Spleen (tissue), 11 donors: ENCODE measurements at regions not wholly inside any gene's neighbourhood (a gene's known extent, or its start where the extent isn't known, plus 50 kb on each side); places are given as distances from the start of the nearest gene placed in this dataset.

Experiments
- DNase-seq: peaks from one replicate; pipeline ENCODE4 v3.0.0-alpha.2; 2020
- H3K27ac ChIP-seq, 8 donors: fragments of 200-600 bp; sonication (generic) in 7 of 8; 1 replicate in 4 of 8; 2 replicates in 4 of 8; pipeline versions ENCODE4 v1.5.0 to v1.8.0; 2016 to 2021; ENCODE audit warnings: inconsistent platforms in 4 of 8, mild to moderate bottlenecking in 4 of 8, moderate library complexity in 1 of 8
- H3K27me3 ChIP-seq, 7 donors: fragments of 200-600 bp; sonication (generic) in 6 of 7; replicated peaks in 1 of 7; 1 replicate in 4 of 7; 2 replicates in 3 of 7; pipeline versions ENCODE4 v1.5.0 to v1.8.0; 2016 to 2021; ENCODE audit warnings: inconsistent platforms in 3 of 7, mild to moderate bottlenecking in 1 of 7
- H3K36me3 ChIP-seq, 6 donors: fragments of 200-600 bp; sonication (generic) in 5 of 6; 1 replicate in 4 of 6; 2 replicates in 2 of 6; pipeline versions ENCODE4 v1.5.0 to v1.8.0; 2016 to 2021; ENCODE audit warnings: inconsistent platforms in 2 of 6
- H3K4me1 ChIP-seq, 6 donors: fragments of 200-600 bp; sonication (generic) in 5 of 6; 1 replicate in 3 of 6; 2 replicates in 3 of 6; pipeline versions ENCODE4 v1.5.0 to v1.8.0; 2016 to 2021; ENCODE audit warnings: inconsistent platforms in 3 of 6
- H3K4me3 ChIP-seq, 8 donors: fragments of 200-600 bp; sonication (generic) in 7 of 8; 1 replicate in 4 of 8; 2 replicates in 4 of 8; pipeline versions ENCODE4 v1.5.0 to v1.8.0; 2016 to 2021; ENCODE audit warnings: inconsistent platforms in 4 of 8, mild to moderate bottlenecking in 4 of 8, moderate library complexity in 2 of 8
- H3K9me3 ChIP-seq, 8 donors: fragments of 200-600 bp; sonication (generic) in 7 of 8; 1 replicate in 4 of 8; 2 replicates in 4 of 8; pipeline versions ENCODE4 v1.5.0 to v1.8.0; 2016 to 2021; ENCODE audit warnings: inconsistent platforms in 4 of 8
- POLR2A ChIP-seq, 3 donors: fragments of 450-650 bp; IDR thresholded peaks; one replicate each; pipeline ENCODE4 v1.5.1; 2017; ENCODE audit warnings: antibody characterized with exemption in 3 of 3, mild to moderate bottlenecking in 1 of 3
- POLR2AphosphoS5 ChIP-seq, 3 donors: sonication (generic); formaldehyde crosslinking; IDR thresholded peaks; one replicate each; pipeline ENCODE4 v1.5.1; 2017; ENCODE audit warnings: antibody characterized with exemption in 3 of 3
- WGBS, 5 donors: extraction: QIAGEN DNeasy Blood & Tissue Kit in 3 of 5; methylation state at CpG; one replicate each; pipeline versions ENCODE4 v1.1.5 to v1.1.7; 2013 to 2018; 5-methylcytosine and 5-hydroxymethylcytosine counted together
- intact Hi-C: fragments of 100-400 bp; cut with DNase I; formaldehyde crosslinking; loops from one replicate; pipeline ENCODE4 v1.15.0; 2023; ENCODE audit warnings: low total_unique reads
- TF ChIP-seq, protein P1 (sequence below), 11 experiments: fragments of 200-600 bp in 7 of 11; fragments of 450-650 bp in 4 of 11; sonication (generic) in 4 of 11; IDR thresholded peaks in 8 of 11; conservative IDR thresholded peaks in 3 of 11; 1 replicate in 7 of 11; 2 replicates in 4 of 11; pipeline versions ENCODE4 v1.4.0 to v1.8.0; 2016 to 2021; ENCODE audit warnings: antibody characterized with exemption in 11 of 11, inconsistent platforms in 4 of 11, mild to moderate bottlenecking in 1 of 11
- donor health status: healthy with polysubstance abuse.
- donor health status: DM: no; HTN: no; CAD: no; lungs with moderate emphysema.
- donor health status: DM: no; HTN: no; CAD: no.
- donor health status: Bipolar disorder and iron deficiency.
- donor health status: healthy.
- donor health status: DM: no; HTN: no; CAD: no.
- donor health status: DM: yes; HTN: yes; CAD: no.

DNA sequence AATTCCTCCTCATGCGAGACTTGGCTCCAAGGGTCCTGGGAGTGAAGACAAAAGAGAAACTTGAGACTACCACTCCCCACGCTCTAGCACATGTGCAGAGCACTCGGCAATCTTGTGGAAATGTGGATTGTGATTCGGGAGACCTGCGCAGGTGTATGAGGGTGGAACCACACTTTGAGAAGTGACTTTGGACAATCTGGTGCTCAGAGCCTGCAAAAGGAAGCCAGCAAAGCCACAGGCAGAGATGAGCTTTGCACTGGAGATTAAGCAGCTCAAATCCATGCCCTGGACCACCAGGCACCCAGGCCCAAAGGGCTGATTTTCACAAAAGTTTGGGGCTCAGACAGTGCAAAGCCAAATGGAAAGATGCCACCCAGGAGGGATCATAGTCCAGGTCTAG lies 162.5 kb upstream of the TSHZ3 start:
- Histone ChIP-seq H3K27ac (no peak overlapping the region), H3K4me1 (no peaks in the 10 kb centered on the region), H3K36me3 (no peaks in the 10 kb centered on the region), H3K27me3 (peaks cover 0 to 4% (median 0%) of the 10 kb centered on the region in 7 donors), H3K4me3 (no peak overlapping the region), H3K9me3 (peaks cover 0 to 6% (median 0%) of the 10 kb centered on the region in 8 donors)
- WGBS, 5 donors = 82 to 93% (median 93%) methylated on average over 5 of the region's 5 CpGs
- TF ChIP-seq POLR2AphosphoS5 (IDR thresholded peaks at IDR 0.05) (no peak), POLR2A (IDR thresholded peaks at IDR 0.05) (no peak)
- TF ChIP-seq, protein P1, sequence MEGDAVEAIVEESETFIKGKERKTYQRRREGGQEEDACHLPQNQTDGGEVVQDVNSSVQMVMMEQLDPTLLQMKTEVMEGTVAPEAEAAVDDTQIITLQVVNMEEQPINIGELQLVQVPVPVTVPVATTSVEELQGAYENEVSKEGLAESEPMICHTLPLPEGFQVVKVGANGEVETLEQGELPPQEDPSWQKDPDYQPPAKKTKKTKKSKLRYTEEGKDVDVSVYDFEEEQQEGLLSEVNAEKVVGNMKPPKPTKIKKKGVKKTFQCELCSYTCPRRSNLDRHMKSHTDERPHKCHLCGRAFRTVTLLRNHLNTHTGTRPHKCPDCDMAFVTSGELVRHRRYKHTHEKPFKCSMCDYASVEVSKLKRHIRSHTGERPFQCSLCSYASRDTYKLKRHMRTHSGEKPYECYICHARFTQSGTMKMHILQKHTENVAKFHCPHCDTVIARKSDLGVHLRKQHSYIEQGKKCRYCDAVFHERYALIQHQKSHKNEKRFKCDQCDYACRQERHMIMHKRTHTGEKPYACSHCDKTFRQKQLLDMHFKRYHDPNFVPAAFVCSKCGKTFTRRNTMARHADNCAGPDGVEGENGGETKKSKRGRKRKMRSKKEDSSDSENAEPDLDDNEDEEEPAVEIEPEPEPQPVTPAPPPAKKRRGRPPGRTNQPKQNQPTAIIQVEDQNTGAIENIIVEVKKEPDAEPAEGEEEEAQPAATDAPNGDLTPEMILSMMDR (IDR thresholded peaks at IDR 0.05 in 8 of 11, conservative IDR thresholded peaks at IDR 0.05 in 3 of 11) = no peak
- intact Hi-C loops = no loop called here
- DNase-seq = no peak

GRCh38 chr19:31512181-31512970 lies 163.1 kb upstream of the TSHZ3 start:
- Histone ChIP-seq H3K4me1 (no peaks in the 10 kb centered on the region), H3K9me3 (peaks cover 0 to 10% (median 0%) of the 10 kb centered on the region in 8 donors), H3K36me3 (no peaks in the 10 kb centered on the region), H3K27ac (no peak overlapping the region), H3K27me3 (peaks cover 0 to 6% (median 0%) of the 10 kb centered on the region in 7 donors), H3K4me3 (no peak overlapping the region)
- 77 to 86% (median 81%) methylated on average over 8 to 10 of the region's 10 CpGs for WGBS, 5 donors
- TF ChIP-seq, protein P1 (IDR thresholded peaks at IDR 0.05 in 8 of 11, conservative IDR thresholded peaks at IDR 0.05 in 3 of 11) = no peak
- no peak for TF ChIP-seq POLR2AphosphoS5 (IDR thresholded peaks at IDR 0.05)
- TF ChIP-seq POLR2A (IDR thresholded peaks at IDR 0.05) = no peak
- intact Hi-C loops = no loop called here
- no peak for DNase-seq

DNA sequence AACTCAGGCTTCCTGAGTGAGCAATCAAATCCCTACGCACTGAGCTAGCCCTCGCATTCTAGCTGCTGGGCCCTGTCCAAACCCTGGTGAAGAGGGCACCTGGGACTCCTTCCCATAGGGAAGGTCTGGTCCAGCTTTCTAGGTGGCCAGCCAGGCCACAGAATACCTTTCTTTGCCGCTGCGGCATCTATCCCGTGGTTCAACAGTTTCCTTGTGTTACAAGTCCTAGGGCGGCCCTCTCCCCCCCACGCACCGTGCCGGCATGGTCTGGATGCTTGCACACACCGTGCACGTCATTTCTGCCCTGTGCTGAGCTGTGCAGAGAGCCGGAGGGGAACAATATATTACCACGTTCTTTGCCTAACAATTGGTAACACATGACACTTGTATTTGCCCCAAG lies 164.6 kb upstream of the TSHZ3 start:
- Histone ChIP-seq H3K36me3 (no peaks in the 10 kb centered on the region), H3K4me3 (no peak overlapping the region), H3K4me1 (no peaks in the 10 kb centered on the region), H3K27ac (no peak overlapping the region), H3K27me3 (peaks cover 0 to 6% (median 0%) of the 10 kb centered on the region in 7 donors), H3K9me3 (peaks cover 0 to 20% (median 0%) of the 10 kb centered on the region in 8 donors)
- intact Hi-C loops = no loop called here
- 87 to 93% (median 88%) methylated on average over 13 of the region's 13 CpGs for WGBS, 5 donors
- TF ChIP-seq POLR2AphosphoS5 (IDR thresholded peaks at IDR 0.05) = no peak
- TF ChIP-seq, protein P1 (IDR thresholded peaks at IDR 0.05 in 8 of 11, conservative IDR thresholded peaks at IDR 0.05 in 3 of 11) = no peak
- no peak for TF ChIP-seq POLR2A (IDR thresholded peaks at IDR 0.05)
- no peak for DNase-seq

DNA sequence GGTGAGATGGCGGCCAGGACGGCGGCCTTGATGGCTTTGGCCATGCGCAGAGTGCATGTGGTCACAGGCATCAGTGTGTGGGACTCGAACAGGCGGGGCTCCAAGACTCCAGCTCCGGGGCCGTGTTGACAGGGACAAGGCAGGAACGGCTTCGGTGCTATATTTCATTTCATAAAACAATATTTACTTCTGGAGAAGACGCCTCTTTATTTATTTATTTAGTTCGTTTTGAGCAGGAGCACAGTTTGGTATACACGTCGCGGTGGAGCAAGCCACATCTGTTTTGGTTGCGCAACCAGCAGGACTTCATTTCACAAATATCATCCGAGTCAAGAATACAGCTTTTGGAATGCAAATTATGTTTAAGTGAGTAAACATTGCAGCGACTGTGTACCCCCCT lies 166.7 kb upstream of the TSHZ3 start:
- Histone ChIP-seq H3K4me3 (no peak overlapping the region), H3K27me3 (peaks cover 0 to 6% (median 0%) of the 10 kb centered on the region in 7 donors), H3K9me3 (peaks cover 0 to 31% (median 12%) of the 10 kb centered on the region in 8 donors), H3K4me1 (peaks cover 0 to 4% (median 0%) of the 10 kb centered on the region in 6 donors), H3K27ac (no peak overlapping the region), H3K36me3 (no peaks in the 10 kb centered on the region)
- DNase-seq = no peak
- no peak for TF ChIP-seq POLR2AphosphoS5 (IDR thresholded peaks at IDR 0.05)
- TF ChIP-seq POLR2A (IDR thresholded peaks at IDR 0.05) = no peak
- TF ChIP-seq, protein P1 (IDR thresholded peaks at IDR 0.05 in 8 of 11, conservative IDR thresholded peaks at IDR 0.05 in 3 of 11) = no peak
- WGBS, 5 donors = 83 to 87% (median 85%) methylated on average over 18 of the region's 18 CpGs
- intact Hi-C loops = no loop called here
